ENCODE measurements at regions not wholly inside any gene's neighbourhood (a gene's known extent, or its start where the extent isn't known, plus 50 kb on each side); places are given as distances from the start of the nearest gene placed in this dataset.

DNA sequence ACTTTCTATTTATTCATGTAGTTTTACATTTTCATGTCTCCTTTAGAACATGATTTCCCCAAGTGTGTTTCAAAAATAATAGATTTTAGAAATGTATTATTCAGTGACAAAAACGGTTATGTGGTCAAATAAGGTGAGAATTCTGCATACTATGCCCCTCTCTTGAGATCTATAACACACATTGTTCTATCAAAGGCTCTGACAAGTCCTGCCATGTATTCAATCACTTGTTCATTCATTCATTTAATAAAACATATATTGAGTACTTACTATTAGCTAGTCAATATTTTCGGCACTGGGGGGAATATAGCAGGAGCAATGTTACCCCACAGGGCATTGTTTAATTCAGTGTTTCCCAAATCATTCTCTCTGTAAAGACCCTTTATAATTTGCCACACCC lies 58.4 kb upstream of the FGF13 start:
- no peaks in the 10 kb centered on the region for H3K4me1 ChIP-seq (ENCODE audit: control insufficient read depth, low read depth, low read length)
- no peak overlapping the region for H3K27ac ChIP-seq (ENCODE audit: low read length)
- no peaks in the 10 kb centered on the region for H3K27me3 ChIP-seq (ENCODE audit: control insufficient read depth, insufficient read depth, low read length)
- H3K9ac ChIP-seq (ENCODE audit: low read length) = no peak overlapping the region
- no peaks in the 10 kb centered on the region for H3K36me3 ChIP-seq (ENCODE audit: control insufficient read depth, low read depth, low read length)
- no peak overlapping the region for H3K4me3 ChIP-seq (ENCODE audit: low read length)
- peaks cover 20% of the 10 kb centered on the region for H3K9me3 ChIP-seq (ENCODE audit: control insufficient read depth, low read depth, low read length)

DNA sequence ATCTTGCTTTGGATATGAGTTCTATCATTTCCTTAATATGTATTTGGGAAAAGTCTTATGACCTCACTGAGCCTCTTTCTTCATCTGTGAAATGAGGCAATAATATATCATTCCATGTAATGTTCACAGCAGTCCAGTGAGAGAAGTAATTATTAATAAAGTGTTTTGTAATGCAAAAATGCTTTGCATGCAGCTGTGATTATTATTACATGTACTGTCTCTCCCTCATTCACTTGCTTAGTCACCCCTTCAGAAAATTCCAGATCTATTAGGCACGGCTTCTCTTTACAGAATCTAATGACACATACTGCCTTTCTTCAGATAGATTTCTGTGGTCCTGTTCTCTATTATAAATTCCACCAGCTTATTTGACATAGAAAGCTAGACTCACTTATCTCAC lies 53.5 kb upstream of the FGF13 start:
- peaks cover 18% of the 10 kb centered on the region for H3K9me3 ChIP-seq (ENCODE audit: control insufficient read depth, low read depth, low read length)
- no peak overlapping the region for H3K9ac ChIP-seq (ENCODE audit: low read length)
- no peaks in the 10 kb centered on the region for H3K4me1 ChIP-seq (ENCODE audit: control insufficient read depth, low read depth, low read length)
- no peak overlapping the region for H3K27ac ChIP-seq (ENCODE audit: low read length)
- H3K27me3 ChIP-seq (ENCODE audit: control insufficient read depth, insufficient read depth, low read length) = no peaks in the 10 kb centered on the region
- no peaks in the 10 kb centered on the region for H3K36me3 ChIP-seq (ENCODE audit: control insufficient read depth, low read depth, low read length)
- H3K4me3 ChIP-seq (ENCODE audit: low read length) = no peak overlapping the region

DNA sequence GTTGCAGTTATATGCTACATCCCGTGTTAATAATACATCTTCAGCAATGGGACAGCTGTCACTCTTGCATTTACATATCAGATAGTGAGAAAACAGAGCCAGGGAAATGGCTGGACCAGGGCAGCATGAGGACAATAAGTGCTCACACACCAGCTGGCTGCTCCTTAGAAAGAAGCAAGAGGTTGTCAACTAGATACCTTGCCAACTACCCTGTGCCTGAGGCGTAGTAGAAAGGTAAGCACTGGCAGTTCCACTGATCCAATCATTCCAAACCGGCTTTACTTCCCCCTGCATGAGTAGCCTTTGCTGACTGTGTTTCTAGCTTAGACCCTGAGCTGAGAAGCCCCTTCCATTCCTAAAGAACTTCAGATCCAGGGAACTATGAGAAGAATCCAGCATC lies 52.2 kb upstream of the FGF13 start:
- no peaks in the 10 kb centered on the region for H3K36me3 ChIP-seq (ENCODE audit: control insufficient read depth, low read depth, low read length)
- no peak overlapping the region for H3K9ac ChIP-seq (ENCODE audit: low read length)
- H3K9me3 ChIP-seq (ENCODE audit: control insufficient read depth, low read depth, low read length) = peaks cover 14% of the 10 kb centered on the region
- no peaks in the 10 kb centered on the region for H3K4me1 ChIP-seq (ENCODE audit: control insufficient read depth, low read depth, low read length)
- no peak overlapping the region for H3K4me3 ChIP-seq (ENCODE audit: low read length)
- H3K27me3 ChIP-seq (ENCODE audit: control insufficient read depth, insufficient read depth, low read length) = no peaks in the 10 kb centered on the region
- H3K27ac ChIP-seq (ENCODE audit: low read length) = no peak overlapping the region

- H3K9ac ChIP-seq (ENCODE audit: low read length) = no peak overlapping the region
- H3K27ac ChIP-seq (ENCODE audit: low read length) = no peak overlapping the region
- H3K36me3 ChIP-seq (ENCODE audit: control insufficient read depth, low read depth, low read length) = no peaks in the 10 kb centered on the region
- peaks cover 14% of the 10 kb centered on the region for H3K9me3 ChIP-seq (ENCODE audit: control insufficient read depth, low read depth, low read length)
- H3K4me1 ChIP-seq (ENCODE audit: control insufficient read depth, low read depth, low read length) = no peaks in the 10 kb centered on the region
- H3K4me3 ChIP-seq (ENCODE audit: low read length) = no peak overlapping the region
- H3K27me3 ChIP-seq (ENCODE audit: control insufficient read depth, insufficient read depth, low read length) = no peaks in the 10 kb centered on the region
These were observed 49.9 kb upstream of the FGF13 start for GRCh38 chrX:138761380-138761779.
